Chondrocyte (in vitro differentiated cells): ENCODE measurements at regions not wholly inside any gene's neighbourhood (a gene's known extent, or its start where the extent isn't known, plus 50 kb on each side); places are given as distances from the start of the nearest gene placed in this dataset.

Experiments
- DNase-seq: peaks from one replicate; pipeline ENCODE4 v3.0.0; 2021; ENCODE audit warnings: mixed read lengths, low spot score
- H3K27ac Mint-ChIP-seq: one replicate; pipeline ENCODE4 v1.8.0; 2021; ENCODE audit warnings: mild to moderate bottlenecking, moderate library complexity, mixed read lengths; ENCODE audit not compliant: unreplicated experiment
- H3K27me3 Mint-ChIP-seq: 2 replicates; pipeline ENCODE4 v1.8.0; 2021; ENCODE audit warnings: low read depth, mixed read lengths
- H3K36me3 Mint-ChIP-seq: 2 replicates; pipeline ENCODE4 v1.8.0; 2021; ENCODE audit warnings: low read depth, mixed read lengths
- H3K4me1 Mint-ChIP-seq: 2 replicates; pipeline ENCODE4 v1.8.0; 2021; ENCODE audit warnings: low read depth, mild to moderate bottlenecking, mixed read lengths
- H3K4me3 Mint-ChIP-seq: one replicate; pipeline ENCODE4 v1.8.0; 2021; ENCODE audit warnings: mild to moderate bottlenecking, moderate library complexity, mixed read lengths; ENCODE audit not compliant: unreplicated experiment
- H3K9me3 Mint-ChIP-seq: 2 replicates; pipeline ENCODE4 v1.8.0; 2021; ENCODE audit warnings: low read depth, mixed read lengths
- microRNA-seq: library from miRNA; unstranded; fragments of <30 nt; microRNA quantifications from one replicate; pipeline ENCODE4 v1.2.0, GENCODE V29; 2020; ENCODE audit warnings: borderline number of aligned reads
- TF ChIP-seq, protein P1 (sequence below): fragments of 200-600 bp; sonication (generic); IDR thresholded peaks from 2 replicates; pipeline ENCODE4 v1.5.0; 2021; ENCODE audit warnings: antibody characterized with exemption, mild to moderate bottlenecking, moderate library complexity

DNA sequence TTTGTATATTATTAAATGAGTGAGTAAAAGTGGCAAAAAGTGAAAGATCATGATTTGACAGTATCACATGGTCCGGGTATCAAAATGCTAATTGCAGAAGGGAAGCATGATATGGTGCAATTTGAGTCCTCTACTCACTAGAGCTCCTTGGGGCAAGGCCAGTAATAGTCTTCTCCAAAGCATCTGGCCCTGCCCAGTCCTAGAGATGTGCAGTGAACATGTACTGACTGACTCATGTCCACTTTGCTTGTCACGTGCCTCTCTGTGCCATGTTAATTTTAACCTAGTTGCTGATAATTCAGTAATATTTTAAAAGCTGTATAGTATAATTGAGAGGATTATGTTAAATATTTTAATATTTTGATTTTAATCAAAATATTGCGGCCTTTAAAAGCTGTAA lies 54.6 kb upstream of the TENM3 start:
- Mint-ChIP-seq H3K4me1 (peaks cover 57% of the 10 kb centered on the region), H3K4me3 (no peak overlapping the region), H3K27me3 (no peaks in the 10 kb centered on the region), H3K27ac (no peak overlapping the region), H3K9me3 (no peaks in the 10 kb centered on the region), H3K36me3 (no peaks in the 10 kb centered on the region)
- no peak for DNase-seq
- TF ChIP-seq, protein P1, sequence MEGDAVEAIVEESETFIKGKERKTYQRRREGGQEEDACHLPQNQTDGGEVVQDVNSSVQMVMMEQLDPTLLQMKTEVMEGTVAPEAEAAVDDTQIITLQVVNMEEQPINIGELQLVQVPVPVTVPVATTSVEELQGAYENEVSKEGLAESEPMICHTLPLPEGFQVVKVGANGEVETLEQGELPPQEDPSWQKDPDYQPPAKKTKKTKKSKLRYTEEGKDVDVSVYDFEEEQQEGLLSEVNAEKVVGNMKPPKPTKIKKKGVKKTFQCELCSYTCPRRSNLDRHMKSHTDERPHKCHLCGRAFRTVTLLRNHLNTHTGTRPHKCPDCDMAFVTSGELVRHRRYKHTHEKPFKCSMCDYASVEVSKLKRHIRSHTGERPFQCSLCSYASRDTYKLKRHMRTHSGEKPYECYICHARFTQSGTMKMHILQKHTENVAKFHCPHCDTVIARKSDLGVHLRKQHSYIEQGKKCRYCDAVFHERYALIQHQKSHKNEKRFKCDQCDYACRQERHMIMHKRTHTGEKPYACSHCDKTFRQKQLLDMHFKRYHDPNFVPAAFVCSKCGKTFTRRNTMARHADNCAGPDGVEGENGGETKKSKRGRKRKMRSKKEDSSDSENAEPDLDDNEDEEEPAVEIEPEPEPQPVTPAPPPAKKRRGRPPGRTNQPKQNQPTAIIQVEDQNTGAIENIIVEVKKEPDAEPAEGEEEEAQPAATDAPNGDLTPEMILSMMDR, result no peak

DNA sequence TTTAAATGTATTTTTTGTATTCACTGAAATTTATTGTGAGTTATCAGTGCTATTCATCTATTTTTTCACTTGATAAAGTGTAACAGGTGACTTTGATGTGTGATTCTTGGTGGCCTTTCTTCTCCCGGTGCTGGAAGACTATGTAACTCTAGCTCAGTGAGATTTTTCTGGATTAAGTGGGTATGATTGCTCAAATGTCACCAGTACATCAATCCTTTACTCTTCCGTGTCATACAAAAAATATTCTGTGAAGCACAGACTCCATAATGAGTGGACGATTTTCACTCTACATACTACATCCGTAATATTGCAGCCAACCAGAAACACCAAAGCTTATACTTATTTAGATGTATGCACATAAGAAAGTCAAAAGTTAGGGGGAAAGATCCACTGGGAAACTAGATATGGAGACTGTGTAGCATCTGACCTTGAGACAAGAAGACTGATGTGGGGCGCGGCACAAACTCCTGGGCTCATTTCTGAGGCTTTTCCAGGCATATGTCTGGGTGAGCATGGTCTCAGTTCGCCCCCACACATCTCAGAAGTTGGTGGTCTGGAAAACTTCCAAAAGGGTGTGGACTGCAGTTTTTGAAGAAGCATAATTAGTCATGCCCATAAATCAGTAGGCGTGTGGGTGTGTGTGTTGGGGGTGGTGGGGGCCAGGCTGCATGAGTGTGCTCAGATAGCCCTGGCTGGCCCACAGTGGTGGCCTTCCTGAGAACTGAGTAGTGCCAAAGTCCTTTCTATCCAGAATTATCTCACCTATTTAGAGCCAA lies 53.9 kb upstream of the TENM3 start:
- DNase-seq, result no peak
- TF ChIP-seq, protein P1, result no peak
- Mint-ChIP-seq H3K27me3 (no peaks in the 10 kb centered on the region), H3K36me3 (no peaks in the 10 kb centered on the region), H3K9me3 (no peaks in the 10 kb centered on the region), H3K27ac (peak overlapping the region; percentile 15), H3K4me1 (peaks cover 61% of the 10 kb centered on the region), H3K4me3 (no peak overlapping the region)

DNA sequence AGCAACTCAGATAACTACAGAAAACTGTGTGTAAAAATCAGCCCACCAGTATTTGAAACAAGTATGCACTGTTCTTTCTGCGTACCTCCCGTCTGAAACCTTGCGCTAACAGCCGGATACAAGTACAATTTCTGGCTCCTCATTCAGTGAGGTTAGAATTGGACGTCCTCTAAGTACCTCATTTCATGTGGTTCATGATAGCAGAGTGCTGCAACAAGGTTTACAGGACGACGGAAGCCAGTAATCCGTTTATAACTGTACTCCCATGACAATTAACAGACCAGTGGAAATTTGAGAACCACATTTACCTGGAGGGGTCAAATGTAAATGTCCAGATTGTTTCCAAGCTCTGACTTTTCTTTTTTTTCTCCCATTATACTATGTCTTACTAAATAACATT lies 52.9 kb upstream of the TENM3 start:
- Mint-ChIP-seq H3K4me1 (peaks cover 68% of the 10 kb centered on the region), H3K4me3 (no peak overlapping the region), H3K9me3 (no peaks in the 10 kb centered on the region), H3K27me3 (no peaks in the 10 kb centered on the region), H3K27ac (no peak overlapping the region), H3K36me3 (no peaks in the 10 kb centered on the region)
- DNase-seq, result no peak
- TF ChIP-seq, protein P1, result no peak

DNA sequence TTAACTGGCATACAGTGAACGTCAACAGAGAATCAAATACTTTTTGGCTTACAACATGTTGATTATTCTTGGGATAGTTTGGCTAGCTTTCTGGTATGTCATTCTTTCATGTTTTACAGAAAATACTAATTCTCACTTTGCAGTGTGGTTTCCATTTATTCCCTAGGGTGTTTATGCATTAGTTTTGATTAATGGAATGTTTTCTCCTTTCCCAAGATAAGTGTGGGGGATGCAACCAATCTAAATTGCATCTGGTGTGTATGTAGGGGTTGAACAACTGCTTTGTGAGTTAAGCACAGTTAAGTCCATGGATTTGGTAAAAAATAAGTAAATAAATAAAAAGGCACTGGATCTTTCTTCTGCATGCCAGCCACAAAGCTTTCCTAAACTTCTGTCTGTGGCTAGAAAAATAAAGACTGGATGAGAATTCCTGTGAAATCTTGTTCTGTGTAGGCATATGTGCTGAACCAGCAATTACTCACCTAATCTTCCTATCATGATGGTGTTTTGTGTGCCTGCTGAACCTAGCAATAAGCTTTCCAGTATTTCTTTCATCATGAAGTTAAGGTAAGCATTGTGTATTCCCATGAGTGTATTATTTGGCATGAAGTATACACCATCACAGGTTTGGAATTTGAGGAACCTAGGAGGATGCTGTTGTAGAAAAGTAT lies 50.6 kb upstream of the TENM3 start:
- H3K4me3 Mint-ChIP-seq, result no peak overlapping the region
- peak overlapping the region; percentile 81 for H3K27ac Mint-ChIP-seq
- no peaks in the 10 kb centered on the region for H3K36me3 Mint-ChIP-seq
- no peaks in the 10 kb centered on the region for H3K9me3 Mint-ChIP-seq
- TF ChIP-seq, protein P1, result no peak
- DNase-seq, result no peak
- H3K4me1 Mint-ChIP-seq, result peaks cover 61% of the 10 kb centered on the region
- no peaks in the 10 kb centered on the region for H3K27me3 Mint-ChIP-seq

DNA sequence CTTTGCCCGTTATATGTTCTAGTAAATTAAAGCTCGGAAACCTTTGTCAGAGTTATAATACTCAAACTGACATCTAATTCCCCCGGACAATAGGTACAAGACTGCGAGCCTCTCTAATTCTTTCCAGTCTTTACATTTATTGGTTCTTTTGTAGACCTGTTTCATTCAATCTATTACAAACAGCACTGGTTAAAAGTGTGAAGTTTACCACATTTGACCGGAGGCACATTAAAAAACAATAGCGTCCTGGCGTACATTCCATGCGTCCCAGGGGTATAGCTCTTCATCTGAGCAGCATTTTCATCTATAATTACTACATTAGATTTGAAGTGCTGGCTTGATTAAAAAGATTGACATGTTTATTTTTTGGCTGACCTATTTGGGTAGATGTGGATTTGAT lies 49.9 kb upstream of the TENM3 start:
- no peak overlapping the region for H3K4me3 Mint-ChIP-seq
- DNase-seq, result no peak
- H3K27me3 Mint-ChIP-seq, result no peaks in the 10 kb centered on the region
- TF ChIP-seq, protein P1, result no peak
- H3K4me1 Mint-ChIP-seq, result peaks cover 59% of the 10 kb centered on the region
- no peaks in the 10 kb centered on the region for H3K9me3 Mint-ChIP-seq
- H3K36me3 Mint-ChIP-seq, result no peaks in the 10 kb centered on the region
- H3K27ac Mint-ChIP-seq, result peak overlapping the region; percentile 81

Small RNA genes in the stretch of these regions (microRNA-seq; reads per million reads assigned to microRNA genes)
- gene MIR1305, result 11.1 reads per million, percentile 24 among the genes with 10 or more reads in this experiment
